ENCODE measurements at regions not wholly inside any gene's neighbourhood (a gene's known extent, or its start where the extent isn't known, plus 50 kb on each side); places are given as distances from the start of the nearest gene placed in this dataset.

GRCh38 chr10:60542657-60543056 lies 153.0 kb upstream of the ANK3 start:
- no peak for DNase-seq (ENCODE audit: low spot score)
- no peak overlapping the region for H3K4me3 ChIP-seq (ENCODE audit: low read depth in 1 of 3, low read length in 3 of 3)
- no peaks in the 10 kb centered on the region for H3K9me3 ChIP-seq (ENCODE audit: control insufficient read depth in 4 of 4, low read length in 3 of 4)
- no peaks in the 10 kb centered on the region for H3K4me1 ChIP-seq (ENCODE audit: control insufficient read depth in 4 of 4, insufficient read depth in 4 of 4, low read length in 3 of 4)
- 79% methylated on average over 4 of the region's 4 CpGs for WGBS
- no peaks in the 10 kb centered on the region for H3K27me3 ChIP-seq (ENCODE audit: control insufficient read depth in 4 of 4, insufficient read depth in 4 of 4, low read length in 3 of 4)
- TF ChIP-seq SP1 (IDR thresholded peaks at IDR 0.05): no peak
- no peak for TF ChIP-seq HNF4A (conservative IDR thresholded peaks at IDR 0.05)
- no peak for TF ChIP-seq ZBTB33 (IDR thresholded peaks at IDR 0.05)
- no peak for TF ChIP-seq YY1 (IDR thresholded peaks at IDR 0.05)
- no peak for TF ChIP-seq REST (IDR thresholded peaks at IDR 0.05)
- TF ChIP-seq MAX (IDR thresholded peaks at IDR 0.05): no peak
- no peak for TF ChIP-seq RXRA (IDR thresholded peaks at IDR 0.05)
- no peak for TF ChIP-seq NR2F2 (IDR thresholded peaks at IDR 0.05)
- no peak for TF ChIP-seq EGR1 (IDR thresholded peaks at IDR 0.05; ENCODE audit: low read depth in 2 of 2)
- TF ChIP-seq RAD21 (IDR thresholded peaks at IDR 0.05): no peak
- no peak for TF ChIP-seq HNF4G (IDR thresholded peaks at IDR 0.05)
- TF ChIP-seq TAF1 (conservative IDR thresholded peaks at IDR 0.05): no peak
- TF ChIP-seq FOXA1 (IDR thresholded peaks at IDR 0.05): no peak
- TF ChIP-seq FOXA2 (IDR thresholded peaks at IDR 0.05): no peak
- no peak for TF ChIP-seq GABPA (IDR thresholded peaks at IDR 0.05 in 1 of 2, conservative IDR thresholded peaks at IDR 0.05 in 1 of 2)
- TF ChIP-seq CTCF (IDR thresholded peaks at IDR 0.05; ENCODE audit: low read depth, low read length, missing input control): no peak
- no peak for TF ChIP-seq ATF3 (IDR thresholded peaks at IDR 0.05)
- H3K9ac ChIP-seq (ENCODE audit: low read depth in 1 of 2, low read length in 2 of 2): no peak overlapping the region
- no peak overlapping the region for H3K27ac ChIP-seq (ENCODE audit: low read depth in 1 of 2, low read length in 2 of 2)
- H3K36me3 ChIP-seq (ENCODE audit: control insufficient read depth in 4 of 4, insufficient read depth in 3 of 4, low read depth in 1 of 4, low read length in 3 of 4): no peaks in the 10 kb centered on the region

- no peaks in the 10 kb centered on the region for H3K27me3 ChIP-seq (ENCODE audit: control insufficient read depth in 4 of 4, insufficient read depth in 4 of 4, low read length in 3 of 4)
- H3K27ac ChIP-seq (ENCODE audit: low read depth in 1 of 2, low read length in 2 of 2): no peak overlapping the region
- WGBS: 60% methylated on average over 3 of the region's 3 CpGs
- no peak overlapping the region for H3K9ac ChIP-seq (ENCODE audit: low read depth in 1 of 2, low read length in 2 of 2)
- H3K4me1 ChIP-seq (ENCODE audit: control insufficient read depth in 4 of 4, insufficient read depth in 4 of 4, low read length in 3 of 4): no peaks in the 10 kb centered on the region
- no peak overlapping the region for H3K4me3 ChIP-seq (ENCODE audit: low read depth in 1 of 3, low read length in 3 of 3)
- no peaks in the 10 kb centered on the region for H3K9me3 ChIP-seq (ENCODE audit: control insufficient read depth in 4 of 4, low read length in 3 of 4)
- DNase-seq (ENCODE audit: low spot score): no peak
- no peaks in the 10 kb centered on the region for H3K36me3 ChIP-seq (ENCODE audit: control insufficient read depth in 4 of 4, insufficient read depth in 3 of 4, low read depth in 1 of 4, low read length in 3 of 4)
- TF ChIP-seq MAX (IDR thresholded peaks at IDR 0.05) (no peak), CTCF (IDR thresholded peaks at IDR 0.05; ENCODE audit: low read depth, low read length, missing input control) (no peak), GABPA (IDR thresholded peaks at IDR 0.05 in 1 of 2, conservative IDR thresholded peaks at IDR 0.05 in 1 of 2) (no peak), RAD21 (IDR thresholded peaks at IDR 0.05) (no peak), ATF3 (IDR thresholded peaks at IDR 0.05) (no peak), HNF4A (conservative IDR thresholded peaks at IDR 0.05) (no peak), FOXA1 (IDR thresholded peaks at IDR 0.05) (no peak), NR2F2 (IDR thresholded peaks at IDR 0.05) (no peak), FOXA2 (IDR thresholded peaks at IDR 0.05) (no peak), REST (IDR thresholded peaks at IDR 0.05) (no peak), RXRA (IDR thresholded peaks at IDR 0.05) (no peak)
These were observed 151.8 kb upstream of the ANK3 start for GRCh38 chr10:60541451-60541850.

Data from liver (tissue), 8 donors.